ENCODE measurements at regions not wholly inside any gene's neighbourhood (a gene's known extent, or its start where the extent isn't known, plus 50 kb on each side); places are given as distances from the start of the nearest gene placed in this dataset.
"Not testable (repeated sequence)": the region's sequence is repeated elsewhere in the genome, so short reads cannot be mapped to it uniquely, and the experiment has no call there.

DNA sequence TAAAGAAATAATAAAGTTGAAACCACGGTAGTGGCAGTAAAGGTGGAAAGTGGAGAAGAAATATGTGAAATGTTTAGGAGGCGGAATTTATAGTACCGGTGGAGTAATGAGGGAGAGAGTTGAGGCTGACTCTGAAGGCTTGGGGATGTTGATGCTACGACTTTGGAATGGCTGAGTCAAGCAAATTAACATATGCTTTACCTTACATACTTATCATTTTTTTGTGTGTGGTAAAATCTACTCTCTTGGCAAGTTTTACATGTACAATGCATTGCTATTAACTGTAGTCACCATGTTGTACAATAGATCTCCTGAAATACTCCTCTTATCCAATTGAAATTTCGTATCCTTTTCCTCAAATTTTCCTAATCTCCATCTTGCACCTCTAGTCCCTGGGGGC is 179.0 kb downstream of the TAF11L14 start:
- intact Hi-C loops (cut with DNase I) = no loop called here
- DNase-seq (ENCODE audit: low spot score) = no peak

DNA sequence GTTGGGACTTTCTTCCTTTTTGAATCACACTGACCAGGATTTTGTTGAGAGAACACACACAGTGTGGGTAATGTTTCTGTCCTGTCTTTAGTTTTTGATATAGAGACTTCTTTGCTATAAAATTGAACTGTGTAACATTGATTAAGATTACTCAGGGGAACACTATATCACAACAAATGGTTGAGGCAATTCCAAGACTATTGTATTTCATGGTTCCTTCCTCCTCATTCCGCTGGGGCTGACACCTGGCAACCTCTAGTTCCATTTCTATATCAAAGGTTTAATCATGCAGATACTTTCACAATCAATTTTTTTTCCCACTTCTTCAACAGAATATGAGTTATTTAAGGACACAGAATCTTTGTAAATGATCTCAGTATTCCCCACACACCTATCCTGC is 182.2 kb downstream of the TAF11L14 start:
- intact Hi-C loops (cut with DNase I) = no loop called here
- no peak for DNase-seq (ENCODE audit: low spot score)

DNA sequence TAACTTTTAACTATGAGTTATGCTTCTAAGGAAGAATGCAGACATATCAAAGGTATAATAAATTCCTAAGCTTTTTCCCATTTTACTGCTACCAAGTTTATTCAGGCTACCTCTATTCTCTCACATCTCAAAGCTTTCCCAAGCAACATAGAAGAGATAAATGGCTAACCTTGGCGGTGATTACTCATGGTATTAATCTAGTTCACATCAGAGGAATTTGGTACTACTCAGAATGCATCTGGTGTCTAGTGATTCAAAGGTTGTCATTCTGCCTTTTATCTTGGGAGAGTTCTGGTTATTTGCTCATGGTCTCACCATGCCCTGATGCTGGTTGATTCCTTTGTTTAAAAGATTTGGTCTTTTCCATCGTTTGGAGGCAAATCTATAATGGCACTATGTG is 182.7 kb downstream of the TAF11L14 start:
- DNase-seq (ENCODE audit: low spot score) = no peak
- intact Hi-C loops (cut with DNase I) = no loop called here

DNA sequence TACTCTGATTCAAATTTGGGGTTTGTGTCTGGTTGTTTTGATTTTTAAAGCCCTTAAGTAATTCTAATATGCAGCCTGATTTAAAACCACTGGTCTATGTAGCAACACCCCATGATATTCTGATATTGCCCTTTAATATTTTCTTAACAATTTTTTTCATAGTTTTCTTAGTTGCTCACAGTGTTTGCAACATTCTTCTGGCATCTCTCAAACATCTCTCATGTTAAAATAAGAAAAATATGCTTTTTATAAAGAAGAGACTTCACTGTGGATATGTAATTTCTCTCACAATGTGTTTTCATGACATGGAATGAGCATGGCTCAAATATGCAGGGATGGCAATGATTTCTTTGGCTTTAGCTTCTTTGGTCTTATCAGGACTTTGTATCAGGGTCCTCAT is 183.7 kb downstream of the TAF11L14 start:
- DNase-seq (ENCODE audit: low spot score) = no peak
- intact Hi-C loops (cut with DNase I) = no loop called here

DNA sequence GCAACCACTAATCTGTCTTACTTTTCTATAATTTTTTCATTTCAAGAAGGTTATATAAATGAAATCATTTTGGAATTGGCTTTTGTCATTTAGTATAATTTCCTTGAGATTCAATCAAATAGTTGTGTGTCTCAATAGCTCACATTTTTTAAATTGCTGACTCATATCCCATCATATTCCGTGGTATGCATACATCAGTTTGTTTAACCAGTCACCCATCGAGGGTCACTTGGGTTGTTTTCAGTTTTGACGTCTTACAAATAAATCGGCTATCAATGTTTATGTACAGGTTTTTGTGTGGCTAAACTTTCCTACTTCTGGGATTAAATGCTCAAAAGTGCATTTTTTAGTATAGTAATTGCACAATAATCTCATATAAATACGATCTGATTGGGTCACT is 185.5 kb downstream of the TAF11L14 start:
- DNase-seq (ENCODE audit: low spot score) = no peak
- intact Hi-C loops (cut with DNase I) = no loop called here

DNA sequence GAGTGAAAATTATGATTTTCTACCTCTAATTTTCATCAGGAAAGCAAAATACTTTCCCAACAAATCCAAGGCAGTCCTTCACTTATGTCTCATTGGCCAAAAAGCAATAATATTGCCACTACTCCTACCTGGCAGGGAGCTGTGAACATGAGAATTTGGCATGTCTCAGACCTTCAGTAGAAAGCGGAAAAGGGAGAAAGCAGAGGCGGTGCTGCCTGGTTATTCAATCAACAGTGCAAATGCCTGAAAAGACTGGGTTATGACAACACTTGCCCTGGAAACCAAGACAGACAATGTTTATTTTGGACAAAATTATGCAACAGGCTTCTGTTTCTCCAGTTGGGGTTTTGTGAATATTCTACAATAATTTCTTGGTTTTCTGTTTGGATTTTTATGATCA is 194.4 kb downstream of the TAF11L14 start:
- DNase-seq (ENCODE audit: low spot score) = no peak
- intact Hi-C loops (cut with DNase I) = no loop called here

DNA sequence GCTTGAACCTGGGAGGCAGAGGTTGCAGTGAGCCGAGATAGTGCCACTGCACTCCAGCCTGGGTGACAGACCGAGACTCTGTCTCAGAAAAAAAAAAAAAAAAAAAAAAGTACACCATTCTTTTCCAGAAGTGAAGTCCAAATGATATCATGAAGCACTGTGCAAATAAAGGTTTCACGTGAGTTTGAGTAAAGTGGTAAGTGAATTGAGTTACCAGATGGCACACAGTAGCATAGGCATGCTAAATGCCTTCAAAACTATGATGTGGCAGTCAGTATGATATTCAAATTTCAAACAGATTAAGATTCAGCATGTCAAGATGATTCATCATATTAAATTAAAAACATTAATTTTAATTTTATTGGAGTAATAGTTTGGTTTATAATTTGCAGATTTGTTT is 195.2 kb downstream of the TAF11L14 start:
- no peak for DNase-seq (ENCODE audit: low spot score)
- intact Hi-C loops (cut with DNase I) = no loop called here

DNA sequence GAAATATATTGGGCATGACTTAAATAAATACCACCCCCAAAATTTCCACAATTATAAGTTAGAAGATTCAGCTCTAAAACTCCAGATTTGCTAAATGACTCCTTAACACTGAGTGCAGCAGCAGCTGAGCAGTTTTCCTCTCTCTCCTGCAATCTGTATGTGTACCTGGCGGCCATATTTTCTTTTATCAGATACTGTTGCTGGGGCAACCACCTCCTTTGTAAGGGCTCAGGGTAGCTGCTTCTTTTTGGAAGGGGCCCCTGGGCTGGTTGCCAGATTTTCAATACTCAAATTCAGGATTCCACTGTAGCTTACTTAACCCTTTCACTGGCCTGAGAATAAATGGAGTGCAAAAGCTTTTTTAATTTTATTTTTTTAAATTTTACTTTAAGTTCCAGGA is 197.0 kb downstream of the TAF11L14 start:
- no peak for DNase-seq (ENCODE audit: low spot score)
- intact Hi-C loops (cut with DNase I) = no loop called here

DNA sequence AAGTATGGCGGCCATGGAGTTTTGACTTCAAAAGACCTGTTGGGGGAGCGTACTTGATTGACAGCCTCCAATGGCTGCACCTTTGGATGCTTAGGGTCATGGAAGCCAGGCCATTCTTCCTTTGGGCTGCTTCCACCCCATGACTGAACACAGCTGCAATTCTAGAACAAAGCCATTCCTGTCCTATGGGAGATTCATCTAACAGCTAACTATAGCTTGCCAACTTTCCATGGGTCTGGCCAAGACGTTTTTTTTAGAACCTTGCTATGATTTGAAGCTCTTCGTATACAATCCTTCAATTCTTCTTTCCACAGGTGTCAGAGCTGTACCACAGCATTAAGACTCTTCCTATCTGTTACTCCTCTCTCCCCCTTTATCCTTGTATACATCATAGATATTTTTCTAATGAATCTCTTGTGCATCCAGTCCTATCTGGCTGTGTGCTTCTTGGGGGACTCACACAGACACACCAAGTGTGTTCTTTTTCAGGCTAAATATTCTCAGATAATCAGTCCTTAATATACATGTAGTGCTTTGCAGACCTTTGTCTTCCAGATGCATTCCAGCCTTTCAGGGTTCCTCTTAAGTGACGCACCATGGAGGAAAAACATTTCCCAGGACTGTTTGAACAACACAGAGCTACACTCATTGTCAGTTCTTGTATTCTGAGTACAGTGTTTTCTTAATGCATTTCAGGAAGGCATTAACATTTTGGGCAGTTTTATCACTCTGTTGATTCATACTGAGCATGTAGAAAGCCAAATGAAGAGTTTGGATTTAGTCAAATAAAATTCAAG is 198.9 kb downstream of the TAF11L14 start:
- intact Hi-C loops (cut with DNase I) = no loop called here
- DNase-seq (ENCODE audit: low spot score) = no peak

DNA sequence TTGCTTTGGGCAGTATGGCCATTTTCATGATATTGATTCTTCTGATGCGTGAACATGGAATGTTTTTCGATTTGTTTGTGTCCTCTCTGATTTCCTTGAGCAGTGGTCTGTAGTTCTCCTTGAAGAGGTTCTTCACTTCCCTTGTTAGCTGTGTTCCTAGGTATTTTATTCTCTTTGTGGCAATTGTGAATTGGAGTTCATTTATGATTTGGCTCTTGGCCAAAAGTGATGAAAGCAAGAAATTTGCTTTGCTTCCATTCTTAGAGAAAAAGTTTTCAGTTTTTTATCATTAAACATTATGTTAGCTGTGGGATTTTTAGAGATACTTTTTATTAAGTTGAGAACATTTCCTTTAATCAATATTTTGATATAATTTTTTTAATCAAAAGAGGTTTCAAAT is 203.5 kb downstream of the TAF11L14 start:
- DNase-seq (ENCODE audit: low spot score) = no peak
- intact Hi-C loops (cut with DNase I) = no loop called here

DNA sequence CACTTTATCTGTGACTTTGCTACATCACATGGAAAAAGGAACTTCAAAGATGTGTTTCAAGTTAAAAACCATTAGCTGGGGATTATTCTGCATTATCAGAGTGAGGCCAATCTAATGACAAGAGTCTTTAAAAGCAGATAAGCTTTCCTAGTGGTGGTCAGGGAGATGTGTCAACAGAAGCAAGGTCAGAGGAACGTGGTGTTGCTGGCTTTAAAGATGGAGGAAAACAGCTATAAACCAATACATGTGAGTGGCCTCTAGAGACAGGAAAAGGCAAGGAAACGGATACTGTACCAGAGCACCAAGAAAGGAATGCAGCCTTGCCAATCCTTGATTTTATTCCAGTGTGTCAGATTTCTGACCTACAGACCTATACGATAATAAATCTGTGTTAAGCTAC is 204.2 kb downstream of the TAF11L14 start:
- intact Hi-C loops (cut with DNase I) = no loop called here
- DNase-seq (ENCODE audit: low spot score) = no peak

DNA sequence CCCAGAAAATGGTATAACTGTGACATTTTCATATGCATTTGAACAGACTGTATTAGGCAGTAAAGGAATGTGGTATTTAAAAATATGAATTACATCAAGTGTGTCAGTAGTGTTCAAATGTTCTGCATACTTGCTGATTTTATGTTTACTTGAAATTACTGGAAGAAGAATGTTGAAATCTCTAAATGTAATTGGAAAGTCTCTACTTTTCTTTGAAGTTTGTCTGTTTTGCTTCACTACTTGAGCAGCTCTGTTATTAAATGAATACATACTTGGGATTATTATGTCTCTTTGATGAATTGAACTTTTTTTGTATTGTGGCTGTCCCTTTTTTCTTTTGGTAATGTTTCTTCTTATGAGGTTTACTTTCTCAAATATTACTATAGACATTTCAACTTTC is 205.6 kb downstream of the TAF11L14 start:
- no peak for DNase-seq (ENCODE audit: low spot score)
- intact Hi-C loops (cut with DNase I) = no loop called here

DNA sequence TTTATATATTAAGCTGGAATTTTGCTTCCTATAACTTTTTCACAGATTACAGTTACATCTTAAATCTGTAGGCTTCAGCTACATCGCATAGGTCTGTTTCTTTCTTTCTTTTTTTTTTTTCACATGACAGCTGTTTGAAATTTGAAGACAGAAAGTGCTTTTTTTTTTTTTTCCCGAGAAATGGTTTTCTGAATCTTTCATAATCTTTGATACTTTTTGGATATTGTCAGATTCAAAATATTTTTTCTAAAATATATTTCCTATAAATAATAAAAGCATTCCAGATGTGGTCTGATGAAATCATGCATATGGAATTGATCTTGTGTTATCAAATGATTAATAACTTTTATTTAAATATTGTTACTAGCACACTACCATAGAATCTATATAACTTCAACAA is 212.2 kb downstream of the TAF11L14 start:
- intact Hi-C loops (cut with DNase I) = no loop called here
- DNase-seq (ENCODE audit: low spot score) = no peak

DNA sequence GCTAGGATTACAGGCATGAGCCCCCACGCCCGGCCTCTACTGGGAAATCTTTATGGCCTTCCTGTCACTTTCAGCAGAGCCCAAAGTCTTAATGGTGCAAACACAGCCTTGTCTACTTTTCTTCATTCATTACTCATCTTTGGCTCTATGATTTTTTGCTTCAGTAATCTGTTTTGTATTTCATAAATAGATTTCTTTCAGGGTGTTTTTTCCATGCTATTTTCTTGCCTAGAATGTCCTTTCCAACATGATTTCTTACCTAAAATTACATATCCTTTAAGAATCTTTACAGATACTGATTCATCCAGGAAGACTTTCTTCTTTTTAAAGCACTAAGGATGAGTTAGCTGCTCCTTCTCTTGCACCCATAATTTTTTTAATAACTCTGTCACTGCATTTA is 213.0 kb downstream of the TAF11L14 start:
- DNase-seq (ENCODE audit: low spot score) = no peak

DNA sequence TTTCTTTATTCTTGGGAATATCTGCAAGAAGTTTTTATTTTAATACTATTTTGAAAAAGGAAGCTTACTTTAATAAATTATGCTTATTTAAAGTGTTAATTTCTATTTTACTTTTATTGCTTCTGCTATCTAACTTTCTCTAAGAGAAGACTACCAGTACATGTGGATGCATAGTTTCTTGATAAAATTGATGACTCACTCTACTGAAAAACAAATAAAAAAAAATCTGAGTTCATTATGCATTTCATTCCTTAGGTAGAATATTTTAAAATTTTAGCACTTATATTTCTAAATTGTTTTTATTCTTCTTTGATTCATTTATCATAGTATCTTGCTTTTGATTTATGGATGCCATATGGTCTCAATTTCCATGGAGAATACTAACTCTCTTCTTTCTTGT is 217.9 kb downstream of the TAF11L14 start:
- DNase-seq (ENCODE audit: low spot score) = no peak
- intact Hi-C loops (cut with DNase I) = no loop called here

More for the DNA sequence above, 213.0 kb downstream of the TAF11L14 start:
- intact Hi-C loops (cut with DNase I) = no loop called here

DNA sequence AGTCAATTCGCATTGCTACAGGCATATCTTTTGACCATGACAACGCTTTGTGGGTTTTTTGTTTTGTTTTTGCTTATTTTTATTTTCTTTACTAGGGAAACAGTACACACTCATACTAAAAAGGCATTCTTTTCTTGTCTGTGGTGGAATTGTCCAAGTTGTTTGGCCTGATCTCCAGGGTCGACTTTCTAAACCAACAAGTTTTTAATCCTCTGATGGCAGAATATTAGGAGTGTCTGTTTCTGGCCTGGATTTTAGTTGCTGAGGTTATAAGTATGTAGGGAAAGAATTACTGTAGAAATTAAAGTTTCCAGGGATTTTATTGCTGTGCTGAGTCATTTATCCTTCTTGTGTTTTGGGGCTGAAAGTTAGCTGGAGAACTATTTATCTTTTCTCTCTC is 218.5 kb downstream of the TAF11L14 start:
- intact Hi-C loops (cut with DNase I) = no loop called here
- no peak for DNase-seq (ENCODE audit: low spot score)

DNA sequence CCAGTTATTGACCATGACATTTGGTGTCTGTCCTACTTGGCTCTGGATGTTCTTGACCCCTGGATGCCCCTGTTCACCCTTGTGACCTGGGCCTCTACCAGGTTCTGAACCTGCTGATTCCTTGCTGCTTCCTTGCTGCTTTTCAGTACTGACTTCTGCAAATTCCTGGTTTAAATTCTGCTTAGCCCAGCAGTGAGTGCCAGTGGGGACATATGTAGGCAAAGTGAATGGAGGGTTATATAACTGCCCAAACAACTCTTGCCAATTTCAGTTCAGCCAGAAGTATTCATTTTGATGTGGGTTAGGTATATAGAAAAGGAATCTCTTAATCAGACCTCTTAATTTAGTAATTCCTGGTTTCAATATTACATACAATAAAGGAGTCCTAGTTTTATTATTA is 220.6 kb downstream of the TAF11L14 start:
- intact Hi-C loops (cut with DNase I) = no loop called here
- DNase-seq (ENCODE audit: low spot score) = no peak

DNA sequence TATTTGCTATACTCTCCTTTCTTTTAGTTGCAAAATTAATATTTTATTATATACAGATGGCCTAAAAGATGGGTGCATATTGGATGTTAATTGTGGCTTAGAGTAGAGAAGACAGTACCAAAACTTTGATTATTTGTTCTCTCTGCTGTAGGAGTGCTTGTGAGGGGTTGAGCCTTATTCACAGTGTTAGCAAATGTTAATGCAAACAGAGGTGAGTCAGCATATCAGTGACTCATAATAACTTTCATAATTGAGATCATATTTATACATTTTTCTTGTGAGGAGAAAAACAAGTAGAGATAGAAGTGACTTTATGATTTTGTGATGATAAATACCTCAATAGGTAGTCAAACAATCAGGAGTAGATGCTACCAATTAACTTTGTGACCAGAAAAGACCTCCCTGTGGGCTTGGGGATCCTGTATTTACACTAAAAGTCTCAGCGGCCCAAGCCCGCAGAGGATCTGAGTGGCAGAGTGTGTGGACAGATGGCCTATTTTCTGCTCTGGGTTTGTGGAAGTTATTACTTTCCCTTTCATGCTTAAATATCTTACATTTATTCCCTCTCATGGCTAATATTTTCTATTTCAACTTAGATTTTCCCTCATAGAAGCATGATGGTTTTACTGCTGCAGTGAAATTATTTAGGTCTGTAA is 226.5 kb downstream of the TAF11L14 start:
- no peak for DNase-seq (ENCODE audit: low spot score)
- intact Hi-C loops (cut with DNase I) = no loop called here

DNA sequence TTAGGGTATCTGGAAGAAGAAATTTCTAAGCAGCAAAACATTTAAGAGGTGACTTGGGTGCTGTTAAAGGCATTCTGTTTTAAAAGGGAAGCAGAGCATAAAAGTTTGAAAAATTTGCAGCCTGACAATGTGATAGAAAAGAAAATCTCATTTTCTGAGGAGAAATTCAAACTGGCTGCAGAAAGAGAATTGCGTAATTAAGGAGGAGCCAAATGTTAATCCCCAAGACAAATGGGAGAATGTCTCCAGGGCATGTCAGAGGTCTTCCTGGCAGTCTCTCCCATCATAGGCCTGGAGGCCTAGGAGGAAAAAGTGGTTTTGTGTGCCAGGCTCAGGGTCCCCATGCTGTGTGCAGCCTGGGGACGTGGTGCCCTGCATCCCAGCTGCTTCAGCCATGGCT is 230.6 kb downstream of the TAF11L14 start:
- DNase-seq (ENCODE audit: low spot score); intact Hi-C loops (cut with DNase I): not testable (repeated sequence)

DNA sequence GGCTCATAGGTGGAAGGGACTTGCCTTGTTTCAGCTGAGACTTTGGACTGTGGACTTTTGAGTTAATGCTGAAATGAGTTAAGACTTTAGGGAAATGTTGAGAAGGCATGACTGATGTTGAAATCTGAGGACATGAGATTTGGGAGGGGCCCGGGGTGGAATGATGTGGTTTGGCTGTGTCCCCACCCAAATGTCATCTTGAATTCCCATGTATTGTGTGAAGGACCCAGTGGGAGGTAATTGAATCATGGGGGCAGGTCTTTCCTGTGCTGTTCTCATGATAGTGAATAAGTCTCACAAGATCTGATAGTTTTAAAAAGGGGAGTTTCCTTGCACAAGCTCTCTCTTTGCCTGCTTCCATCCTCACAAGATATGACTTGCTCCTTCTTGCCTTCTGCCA is 231.7 kb downstream of the TAF11L14 start:
- DNase-seq (ENCODE audit: low spot score); intact Hi-C loops (cut with DNase I): not testable (repeated sequence)

DNA sequence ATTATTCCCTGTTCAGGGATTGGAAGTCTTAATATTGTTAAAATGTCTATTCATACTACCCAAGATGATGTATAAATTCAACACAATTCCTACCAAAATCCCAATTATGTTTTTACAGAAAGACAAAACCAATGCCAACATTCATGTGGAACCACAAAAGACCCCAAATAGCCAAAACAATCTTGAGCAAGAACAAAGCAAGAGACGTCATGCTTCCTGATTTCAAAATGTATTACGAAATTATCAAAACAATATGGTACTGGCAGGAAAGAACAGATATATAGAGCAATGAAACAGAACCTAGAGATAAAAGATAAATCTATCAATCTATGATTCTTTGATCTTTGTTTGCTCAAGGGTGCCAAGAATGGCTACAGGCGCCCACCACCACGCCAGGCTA is 237.9 kb downstream of the TAF11L14 start:
- intact Hi-C loops (cut with DNase I) = no loop called here
- DNase-seq (ENCODE audit: low spot score) = no peak

DNA sequence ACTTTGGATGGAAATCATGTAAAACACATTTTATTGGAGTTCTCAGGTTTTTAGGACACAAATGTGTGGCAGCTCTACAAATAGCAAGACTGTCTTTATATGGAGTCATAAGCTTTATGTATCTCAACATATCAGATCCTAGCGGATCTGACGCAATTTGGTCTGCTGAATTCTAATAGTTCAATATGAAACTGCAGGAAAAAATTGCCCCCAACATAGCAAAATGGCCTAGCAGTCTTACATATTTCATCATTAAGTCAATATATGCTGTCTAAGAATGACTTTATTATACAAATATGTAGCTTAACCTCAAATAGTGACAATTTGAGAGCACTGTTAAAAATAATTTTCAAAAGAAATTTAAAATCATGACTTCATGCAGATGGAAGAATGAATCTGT is 244.3 kb downstream of the TAF11L14 start:
- DNase-seq (ENCODE audit: low spot score) = no peak
- intact Hi-C loops (cut with DNase I) = no loop called here
